GM18867 (cell line): ENCODE measurements at regions not wholly inside any gene's neighbourhood (a gene's known extent, or its start where the extent isn't known, plus 50 kb on each side); places are given as distances from the start of the nearest gene placed in this dataset.
A peak's percentile ranks its signal among the peaks of the same experiment; 100 is the strongest.

Experiments
- ATAC-seq: cut with Tn5 transposase; IDR thresholded peaks from one replicate; pipeline ENCODE4 v1.9.1; 2021; ENCODE audit warnings: mild to moderate bottlenecking, moderate library complexity; ENCODE audit not compliant: unreplicated experiment

GRCh38 chr15:38168467-38169070 is 84.1 kb upstream of the SPRED1 start:
- ATAC-seq = no peak

DNA sequence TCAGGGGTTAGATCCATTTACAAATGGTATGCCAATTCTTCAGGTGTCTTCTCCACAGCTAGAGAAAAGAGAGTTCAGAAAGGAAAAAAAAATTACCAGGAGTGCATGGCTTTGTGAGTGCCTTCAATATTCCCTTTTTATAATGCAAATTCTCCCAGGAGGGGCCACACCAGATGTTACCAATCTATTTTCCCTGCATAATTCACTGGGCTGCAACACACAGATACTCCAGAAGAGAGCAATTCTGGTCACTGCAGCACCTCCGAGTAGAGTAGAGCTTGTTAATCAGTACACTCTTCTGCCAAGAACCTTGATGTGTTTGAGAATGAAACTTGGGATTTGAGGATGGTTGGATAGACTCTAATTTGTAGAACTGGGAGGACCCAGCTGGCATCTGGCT is 80.7 kb upstream of the SPRED1 start:
- ATAC-seq = no peak

GRCh38 chr15:38174691-38175090 is 77.9 kb upstream of the SPRED1 start:
- ATAC-seq = no peak

DNA sequence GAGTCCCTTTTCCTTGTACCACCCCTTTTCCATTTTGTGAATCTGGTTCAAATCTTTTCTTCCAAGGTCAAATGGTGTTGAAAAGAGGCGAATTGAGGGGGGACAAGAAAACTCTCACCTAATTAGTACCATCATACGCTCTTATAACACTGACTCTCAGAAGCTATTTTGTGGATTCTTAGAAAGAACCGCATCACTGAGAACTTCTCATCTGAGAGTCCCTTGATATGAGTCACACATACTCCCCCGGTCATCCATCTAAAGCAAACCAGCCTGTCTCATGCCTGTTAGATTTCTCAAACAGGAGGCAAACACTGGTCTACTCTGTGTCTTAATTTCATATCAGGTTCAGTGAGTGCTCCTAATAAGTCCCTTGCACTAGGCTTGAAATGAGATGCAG is 76.5 kb upstream of the SPRED1 start:
- peak; percentile 96 for ATAC-seq

GRCh38 chr15:38176691-38177090 is 75.9 kb upstream of the SPRED1 start:
- no peak for ATAC-seq

- ATAC-seq = no peak
Measured at GRCh38 chr15:38182900-38183299, 69.7 kb upstream of the SPRED1 start.

DNA sequence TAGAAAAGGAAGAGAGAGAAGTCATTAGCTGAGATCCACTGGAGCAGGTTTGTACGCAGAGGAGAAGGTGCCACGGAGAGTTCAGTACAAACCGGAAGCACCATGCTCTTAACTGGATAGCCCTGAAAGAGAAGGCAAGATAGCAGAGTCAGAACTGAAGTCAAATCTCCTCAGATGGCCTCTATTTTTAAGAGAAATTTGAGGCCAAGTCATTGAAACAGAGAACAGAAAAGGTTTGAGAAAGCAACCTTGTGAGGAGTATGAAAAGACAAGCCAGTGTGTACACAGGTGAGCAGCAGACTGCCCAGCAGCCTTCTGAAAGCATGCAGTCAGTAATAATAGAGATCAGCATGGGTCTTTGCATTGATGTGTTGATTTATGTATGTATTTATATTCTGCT is 66.1 kb upstream of the SPRED1 start:
- ATAC-seq = no peak

GRCh38 chr15:38187630-38188313 is 64.9 kb upstream of the SPRED1 start:
- no peak for ATAC-seq

DNA sequence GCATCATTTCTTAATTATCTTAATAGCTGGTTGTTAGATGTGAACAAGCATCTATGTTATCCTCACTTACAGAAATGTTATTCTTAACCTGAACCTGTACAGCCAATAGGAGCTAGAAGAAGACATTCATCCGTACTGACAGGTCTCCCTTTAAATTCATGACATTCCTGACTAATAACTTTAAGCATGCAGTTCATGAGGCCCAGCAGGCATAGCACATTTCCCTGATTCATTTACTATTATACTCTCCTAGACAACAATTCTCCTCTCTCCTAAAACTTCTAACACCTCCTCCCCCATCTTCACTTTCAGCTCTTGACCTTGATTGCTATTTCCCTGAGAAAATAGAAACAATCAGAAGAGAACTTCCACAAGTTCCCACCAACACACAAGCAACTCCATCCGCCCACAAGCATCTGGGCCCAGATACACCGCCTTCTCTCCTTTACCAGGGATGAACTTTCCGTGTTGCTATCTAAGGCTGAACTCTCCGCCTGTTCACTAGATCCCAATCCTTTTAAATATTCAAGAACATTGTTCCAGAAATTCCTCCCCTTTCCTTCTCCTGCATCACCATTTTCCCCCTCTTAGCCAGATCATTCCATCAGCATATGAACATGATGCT is 62.9 kb upstream of the SPRED1 start:
- no peak for ATAC-seq

GRCh38 chr15:38190501-38190900 is 62.1 kb upstream of the SPRED1 start:
- ATAC-seq = no peak

DNA sequence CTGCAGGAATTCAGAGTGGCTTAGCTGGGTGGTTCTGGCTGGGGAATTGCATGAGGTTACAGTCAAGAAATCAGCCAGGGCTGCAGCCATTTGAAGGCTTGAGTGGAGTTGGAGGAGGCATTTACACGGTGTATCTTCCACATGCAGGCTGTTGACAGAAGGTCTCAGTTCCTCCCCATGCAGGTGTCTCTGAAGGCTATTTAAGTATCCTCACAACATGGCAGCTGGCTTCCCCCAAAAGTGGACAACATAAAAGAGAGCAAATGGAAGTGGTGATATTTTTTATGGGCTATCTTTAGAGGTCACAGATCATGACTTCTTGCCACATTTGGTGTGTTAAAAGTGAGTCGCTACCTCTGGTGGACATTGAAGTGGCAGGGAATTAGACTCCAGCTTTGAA is 60.1 kb upstream of the SPRED1 start:
- no peak for ATAC-seq

GRCh38 chr15:38193496-38193895 is 59.1 kb upstream of the SPRED1 start:
- ATAC-seq = no peak

DNA sequence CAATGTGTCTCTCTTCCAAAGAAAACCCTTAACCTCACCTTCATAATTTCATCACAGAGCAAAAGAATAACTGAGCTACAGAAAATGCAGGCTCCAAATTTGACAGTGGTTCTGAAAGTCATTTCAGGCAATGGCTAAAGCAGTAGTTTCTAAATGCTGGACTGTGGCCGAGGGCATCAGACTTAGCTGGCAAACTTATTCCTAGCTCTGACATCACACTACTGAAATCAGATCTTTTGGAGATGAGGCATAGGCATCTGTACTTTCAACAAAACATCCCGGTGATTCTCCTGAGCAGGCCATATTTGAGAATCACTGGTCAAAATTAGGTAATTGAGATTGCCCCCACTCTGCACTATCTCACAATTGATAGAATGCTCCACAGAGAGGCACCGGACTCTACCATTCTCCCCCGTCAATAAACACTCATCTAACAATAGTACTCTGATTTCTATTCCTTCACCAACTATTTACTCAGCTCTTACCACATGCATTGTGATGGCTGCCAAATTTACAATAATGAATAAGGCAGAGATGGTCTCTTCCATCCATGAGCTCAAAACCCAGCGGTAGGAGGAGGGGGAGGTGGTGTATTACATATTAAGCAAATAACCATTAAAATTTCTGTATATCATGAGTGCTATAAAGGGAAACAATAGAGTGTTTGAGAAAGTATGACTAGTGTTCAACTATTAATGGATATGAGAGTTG is 57.3 kb upstream of the SPRED1 start:
- no peak for ATAC-seq

DNA sequence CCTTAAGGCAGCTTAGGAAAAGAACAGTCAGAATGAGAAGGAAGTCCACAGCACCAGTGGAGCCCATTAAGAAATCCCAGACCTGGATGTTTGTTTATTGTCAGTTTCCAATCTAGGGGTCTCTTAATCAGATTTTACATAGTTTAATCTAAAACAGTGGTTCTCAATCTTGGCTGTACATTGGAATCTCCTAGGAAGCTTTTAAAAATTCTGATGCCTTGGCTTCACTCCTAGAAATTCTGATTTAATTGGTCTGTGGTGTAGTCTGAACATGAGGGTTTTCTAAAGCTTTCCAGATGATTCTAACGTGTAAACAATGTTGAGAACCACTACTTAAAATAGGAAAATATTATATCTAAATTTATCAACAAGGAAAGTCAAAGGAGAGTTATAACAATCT is 56.6 kb upstream of the SPRED1 start:
- ATAC-seq = no peak

GRCh38 chr15:38197553-38197952 is 55.1 kb upstream of the SPRED1 start:
- no peak for ATAC-seq

- ATAC-seq = no peak
Measured at GRCh38 chr15:38201714-38202113, 50.9 kb upstream of the SPRED1 start.

- no peak for ATAC-seq
Measured at GRCh38 chr15:38202361-38202760, 50.3 kb upstream of the SPRED1 start.
